ENCODE measurements at regions not wholly inside any gene's neighbourhood (a gene's known extent, or its start where the extent isn't known, plus 50 kb on each side); places are given as distances from the start of the nearest gene placed in this dataset.
"Not testable (repeated sequence)": the region's sequence is repeated elsewhere in the genome, so short reads cannot be mapped to it uniquely, and the experiment has no call there.

GRCh38 chr4:13992975-13993520 is 365.5 kb upstream of the BOD1L1 start:
- no peak for DNase-seq (ENCODE audit: low spot score)
- intact Hi-C loops (cut with micrococcal nuclease) = no loop called here
- Mint-ChIP-seq H3K27ac (no peak overlapping the region), H3K4me3 (no peak overlapping the region), H3K36me3 (ENCODE audit: low read depth) (no peaks in the 10 kb centered on the region), H3K27me3 (ENCODE audit: insufficient read depth) (peaks cover 2% of the 10 kb centered on the region), H3K4me1 (ENCODE audit: low read depth) (no peaks in the 10 kb centered on the region), H3K9me3 (no peaks in the 10 kb centered on the region)

GRCh38 chr4:13994016-13994415 is 366.5 kb upstream of the BOD1L1 start:
- no peak overlapping the region for H3K4me3 Mint-ChIP-seq
- no peak overlapping the region for H3K27ac Mint-ChIP-seq
- H3K36me3 Mint-ChIP-seq (ENCODE audit: low read depth) = no peaks in the 10 kb centered on the region
- no peaks in the 10 kb centered on the region for H3K9me3 Mint-ChIP-seq
- no peak for DNase-seq (ENCODE audit: low spot score)
- peaks cover 2% of the 10 kb centered on the region for H3K27me3 Mint-ChIP-seq (ENCODE audit: insufficient read depth)
- intact Hi-C loops (cut with micrococcal nuclease) = no loop called here
- no peaks in the 10 kb centered on the region for H3K4me1 Mint-ChIP-seq (ENCODE audit: low read depth)

GRCh38 chr4:13998850-13999445 is 371.4 kb upstream of the BOD1L1 start:
- peaks cover 21% of the 10 kb centered on the region for H3K9me3 Mint-ChIP-seq
- H3K4me1 Mint-ChIP-seq (ENCODE audit: low read depth) = no peaks in the 10 kb centered on the region
- no peak for DNase-seq (ENCODE audit: low spot score)
- intact Hi-C loops (cut with micrococcal nuclease) = no loop called here
- no peak overlapping the region for H3K4me3 Mint-ChIP-seq
- H3K36me3 Mint-ChIP-seq (ENCODE audit: low read depth) = no peaks in the 10 kb centered on the region
- H3K27ac Mint-ChIP-seq = no peak overlapping the region
- no peaks in the 10 kb centered on the region for H3K27me3 Mint-ChIP-seq (ENCODE audit: insufficient read depth)

GRCh38 chr4:14000091-14000814 is 372.7 kb upstream of the BOD1L1 start:
- Mint-ChIP-seq H3K27ac (no peak overlapping the region), H3K9me3 (peaks cover 23% of the 10 kb centered on the region), H3K4me1 (ENCODE audit: low read depth) (no peaks in the 10 kb centered on the region), H3K36me3 (ENCODE audit: low read depth) (no peaks in the 10 kb centered on the region), H3K27me3 (ENCODE audit: insufficient read depth) (no peaks in the 10 kb centered on the region), H3K4me3 (no peak overlapping the region)
- DNase-seq (ENCODE audit: low spot score) = no peak
- intact Hi-C loops (cut with micrococcal nuclease) = no loop called here

DNA sequence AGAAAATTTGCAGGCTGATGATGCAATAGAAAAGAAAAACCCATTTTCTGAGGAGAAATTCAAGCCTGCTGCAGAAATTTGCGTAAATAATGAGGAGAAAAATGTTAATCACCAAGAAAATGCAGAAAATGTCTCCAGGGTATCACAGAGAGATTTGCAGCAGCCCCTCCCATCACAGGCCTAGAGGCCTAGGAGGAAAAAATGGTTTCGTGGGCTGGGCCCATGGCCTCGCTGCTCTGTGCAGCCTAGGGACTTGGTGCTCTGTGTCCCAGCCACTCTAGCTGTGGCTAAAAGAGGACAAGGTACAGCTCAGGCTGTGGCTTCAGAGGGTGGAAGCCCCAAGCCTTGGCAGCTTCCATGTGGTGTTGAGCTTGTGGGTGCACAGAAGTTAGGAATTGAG is 374.8 kb upstream of the BOD1L1 start:
- H3K4me1 Mint-ChIP-seq (ENCODE audit: low read depth); H3K27me3 Mint-ChIP-seq (ENCODE audit: insufficient read depth); intact Hi-C loops (cut with micrococcal nuclease); H3K36me3 Mint-ChIP-seq (ENCODE audit: low read depth); H3K4me3 Mint-ChIP-seq; H3K27ac Mint-ChIP-seq; DNase-seq (ENCODE audit: low spot score): not testable (repeated sequence)
- peaks cover 29% of the 10 kb centered on the region for H3K9me3 Mint-ChIP-seq

GRCh38 chr4:14008494-14008893 is 381.0 kb upstream of the BOD1L1 start:
- intact Hi-C loops (cut with micrococcal nuclease) = no loop called here
- no peaks in the 10 kb centered on the region for H3K4me1 Mint-ChIP-seq (ENCODE audit: low read depth)
- peaks cover 12% of the 10 kb centered on the region for H3K9me3 Mint-ChIP-seq
- no peaks in the 10 kb centered on the region for H3K36me3 Mint-ChIP-seq (ENCODE audit: low read depth)
- no peak overlapping the region for H3K27ac Mint-ChIP-seq
- H3K4me3 Mint-ChIP-seq = no peak overlapping the region
- no peak for DNase-seq (ENCODE audit: low spot score)
- no peaks in the 10 kb centered on the region for H3K27me3 Mint-ChIP-seq (ENCODE audit: insufficient read depth)

GRCh38 chr4:14018191-14018853 is 390.8 kb upstream of the BOD1L1 start:
- no peak for DNase-seq (ENCODE audit: low spot score)
- Mint-ChIP-seq H3K27me3 (ENCODE audit: insufficient read depth) (no peaks in the 10 kb centered on the region), H3K9me3 (peaks cover 15% of the 10 kb centered on the region), H3K27ac (no peak overlapping the region), H3K36me3 (ENCODE audit: low read depth) (no peaks in the 10 kb centered on the region), H3K4me1 (ENCODE audit: low read depth) (no peaks in the 10 kb centered on the region), H3K4me3 (no peak overlapping the region)
- intact Hi-C loops (cut with micrococcal nuclease) = no loop called here

DNA sequence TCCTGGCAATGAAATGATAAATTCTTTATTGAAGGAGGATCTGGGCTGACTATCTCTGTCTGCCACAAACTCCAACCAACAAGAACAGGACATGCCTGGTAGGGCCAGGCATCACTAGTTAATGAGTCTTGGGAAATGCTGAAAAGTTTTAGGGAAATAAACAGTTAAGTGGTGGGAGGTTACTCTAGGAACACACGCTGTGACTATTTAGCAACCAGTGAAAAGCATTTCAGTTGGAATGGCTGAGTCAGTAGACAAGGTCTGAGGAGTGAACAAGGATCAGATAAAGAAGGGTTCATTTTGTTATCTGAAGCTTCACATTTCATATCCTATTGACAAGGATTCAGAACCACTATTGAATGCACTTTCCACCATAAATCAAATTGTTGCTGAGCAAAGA is 394.9 kb upstream of the BOD1L1 start:
- H3K4me3 Mint-ChIP-seq = no peak overlapping the region
- no peaks in the 10 kb centered on the region for H3K4me1 Mint-ChIP-seq (ENCODE audit: low read depth)
- intact Hi-C loops (cut with micrococcal nuclease) = no loop called here
- DNase-seq (ENCODE audit: low spot score) = no peak
- peaks cover 10% of the 10 kb centered on the region for H3K9me3 Mint-ChIP-seq
- no peaks in the 10 kb centered on the region for H3K36me3 Mint-ChIP-seq (ENCODE audit: low read depth)
- H3K27ac Mint-ChIP-seq = no peak overlapping the region
- H3K27me3 Mint-ChIP-seq (ENCODE audit: insufficient read depth) = no peaks in the 10 kb centered on the region

DNA sequence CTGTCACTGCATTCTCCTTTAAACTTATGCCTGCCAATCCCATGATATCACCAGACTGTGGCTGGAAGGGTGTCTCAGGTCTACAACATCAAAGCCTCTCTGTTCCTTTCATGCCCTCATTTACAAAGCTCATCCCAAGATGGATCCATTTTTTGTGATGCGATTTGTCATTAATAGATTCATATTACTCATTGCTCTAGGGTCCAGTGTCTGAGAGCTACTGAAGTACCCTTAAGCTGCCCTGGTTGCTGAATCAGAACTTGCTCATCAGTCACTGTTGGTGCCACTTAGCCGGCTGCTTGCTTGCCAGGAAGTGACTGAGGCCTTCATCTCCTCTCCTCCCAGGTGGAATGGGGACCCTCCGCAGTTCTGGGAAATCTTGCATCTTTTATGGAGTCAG is 395.5 kb upstream of the BOD1L1 start:
- H3K9me3 Mint-ChIP-seq = peaks cover 10% of the 10 kb centered on the region
- intact Hi-C loops (cut with micrococcal nuclease) = no loop called here

GRCh38 chr4:14023896-14024295 is 396.4 kb upstream of the BOD1L1 start:
- no peak overlapping the region for H3K27ac Mint-ChIP-seq
- DNase-seq (ENCODE audit: low spot score) = no peak
- H3K27me3 Mint-ChIP-seq (ENCODE audit: insufficient read depth) = no peaks in the 10 kb centered on the region
- H3K4me3 Mint-ChIP-seq = no peak overlapping the region
- intact Hi-C loops (cut with micrococcal nuclease) = no loop called here
- H3K36me3 Mint-ChIP-seq (ENCODE audit: low read depth) = no peaks in the 10 kb centered on the region
- H3K9me3 Mint-ChIP-seq = peaks cover 7% of the 10 kb centered on the region
- H3K4me1 Mint-ChIP-seq (ENCODE audit: low read depth) = no peaks in the 10 kb centered on the region

More for the DNA sequence above, 395.5 kb upstream of the BOD1L1 start:
- no peak overlapping the region for H3K27ac Mint-ChIP-seq
- H3K4me3 Mint-ChIP-seq = no peak overlapping the region
- DNase-seq (ENCODE audit: low spot score) = no peak
- no peaks in the 10 kb centered on the region for H3K36me3 Mint-ChIP-seq (ENCODE audit: low read depth)
- no peaks in the 10 kb centered on the region for H3K27me3 Mint-ChIP-seq (ENCODE audit: insufficient read depth)
- H3K4me1 Mint-ChIP-seq (ENCODE audit: low read depth) = no peaks in the 10 kb centered on the region

DNA sequence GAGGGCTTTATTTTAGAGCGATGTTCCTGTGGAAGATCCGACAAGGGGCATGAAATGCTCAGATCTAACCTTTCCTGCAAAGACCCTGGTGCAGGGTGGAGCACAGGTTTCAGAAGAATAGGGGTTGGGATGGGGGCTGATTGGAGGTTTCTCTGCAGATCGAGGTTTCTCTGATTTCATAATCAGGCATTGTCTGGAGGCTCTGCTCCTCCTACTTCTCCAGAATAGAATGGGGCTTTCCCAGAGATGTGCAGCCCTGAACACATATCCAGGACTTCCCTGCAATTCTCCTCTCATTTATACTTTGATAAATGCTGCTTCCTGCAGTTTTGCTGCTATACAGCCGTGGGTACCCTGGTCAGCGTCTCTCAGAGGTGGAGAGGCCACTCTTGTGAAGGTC is 397.6 kb upstream of the BOD1L1 start:
- Mint-ChIP-seq H3K36me3 (ENCODE audit: low read depth) (no peaks in the 10 kb centered on the region), H3K4me3 (no peak overlapping the region), H3K27ac (no peak overlapping the region), H3K4me1 (ENCODE audit: low read depth) (no peaks in the 10 kb centered on the region), H3K27me3 (ENCODE audit: insufficient read depth) (no peaks in the 10 kb centered on the region), H3K9me3 (peaks cover 2% of the 10 kb centered on the region)
- DNase-seq (ENCODE audit: low spot score) = no peak
- intact Hi-C loops (cut with micrococcal nuclease) = no loop called here

GRCh38 chr4:14025891-14026290 is 398.4 kb upstream of the BOD1L1 start:
- DNase-seq (ENCODE audit: low spot score) = no peak
- no peaks in the 10 kb centered on the region for H3K36me3 Mint-ChIP-seq (ENCODE audit: low read depth)
- intact Hi-C loops (cut with micrococcal nuclease) = no loop called here
- H3K4me1 Mint-ChIP-seq (ENCODE audit: low read depth) = no peaks in the 10 kb centered on the region
- H3K27ac Mint-ChIP-seq = no peak overlapping the region
- no peaks in the 10 kb centered on the region for H3K27me3 Mint-ChIP-seq (ENCODE audit: insufficient read depth)
- no peaks in the 10 kb centered on the region for H3K9me3 Mint-ChIP-seq
- no peak overlapping the region for H3K4me3 Mint-ChIP-seq

DNA sequence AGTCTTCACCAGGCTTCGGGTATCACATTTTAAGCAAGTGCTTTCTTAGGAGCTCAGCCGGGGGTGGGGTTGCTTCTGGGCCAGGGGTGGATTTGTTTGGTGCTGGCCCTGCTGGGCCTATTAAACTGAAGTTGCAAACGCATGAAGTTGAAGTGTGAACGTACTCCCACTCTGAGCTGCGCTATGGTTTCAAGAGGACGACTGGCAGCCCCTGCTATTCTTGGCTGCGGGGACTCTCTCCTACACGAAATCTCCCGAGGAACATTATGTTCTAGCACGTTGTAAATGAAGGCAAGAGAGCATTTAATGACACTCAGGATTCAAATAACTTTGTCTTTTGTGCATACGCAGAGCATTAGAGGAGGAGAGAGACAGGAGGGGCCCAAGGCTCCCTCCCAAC is 401.3 kb upstream of the BOD1L1 start:
- H3K27ac Mint-ChIP-seq = no peak overlapping the region
- no peak for DNase-seq (ENCODE audit: low spot score)
- H3K36me3 Mint-ChIP-seq (ENCODE audit: low read depth) = no peaks in the 10 kb centered on the region
- no peaks in the 10 kb centered on the region for H3K9me3 Mint-ChIP-seq
- H3K4me1 Mint-ChIP-seq (ENCODE audit: low read depth) = no peaks in the 10 kb centered on the region
- H3K4me3 Mint-ChIP-seq = no peak overlapping the region
- no peaks in the 10 kb centered on the region for H3K27me3 Mint-ChIP-seq (ENCODE audit: insufficient read depth)
- intact Hi-C loops (cut with micrococcal nuclease) = no loop called here

All from activated T-helper 1 cell treated with anti-CD3 and anti-CD28 coated beads, Interleukin-12 subunit alpha, Interleukin-12 subunit beta, Interleukin-2, Interleukin-4 antibody, amounts not matched to agents 30 ng/mL and 10 ng/mL and 1 ng/mL, durations not matched to agents 14 hours and 24 hours and 36 hours (primary cell).